ENCODE measurements at regions not wholly inside any gene's neighbourhood (a gene's known extent, or its start where the extent isn't known, plus 50 kb on each side); places are given as distances from the start of the nearest gene placed in this dataset.

DNA sequence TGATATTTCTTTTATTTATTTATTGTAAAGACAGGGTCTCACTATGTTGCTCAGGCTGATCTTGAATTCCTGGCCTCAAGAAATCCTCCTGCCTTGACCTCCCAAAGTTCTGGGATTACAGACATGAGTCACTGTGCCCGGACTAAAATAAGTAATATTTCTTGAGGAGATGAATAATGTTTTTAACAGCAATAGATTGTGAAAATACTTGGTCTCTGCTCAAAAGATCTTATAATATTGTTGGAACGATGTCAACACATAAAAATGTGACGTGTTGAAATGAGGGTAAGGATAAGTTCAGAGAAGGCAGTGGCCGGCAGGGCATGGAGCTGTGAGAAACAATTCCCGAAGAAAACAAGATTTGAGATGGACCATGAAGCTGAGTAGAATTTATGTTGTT lies 178.7 kb downstream of the GJA1 start:
- TF ChIP-seq, protein P1, sequence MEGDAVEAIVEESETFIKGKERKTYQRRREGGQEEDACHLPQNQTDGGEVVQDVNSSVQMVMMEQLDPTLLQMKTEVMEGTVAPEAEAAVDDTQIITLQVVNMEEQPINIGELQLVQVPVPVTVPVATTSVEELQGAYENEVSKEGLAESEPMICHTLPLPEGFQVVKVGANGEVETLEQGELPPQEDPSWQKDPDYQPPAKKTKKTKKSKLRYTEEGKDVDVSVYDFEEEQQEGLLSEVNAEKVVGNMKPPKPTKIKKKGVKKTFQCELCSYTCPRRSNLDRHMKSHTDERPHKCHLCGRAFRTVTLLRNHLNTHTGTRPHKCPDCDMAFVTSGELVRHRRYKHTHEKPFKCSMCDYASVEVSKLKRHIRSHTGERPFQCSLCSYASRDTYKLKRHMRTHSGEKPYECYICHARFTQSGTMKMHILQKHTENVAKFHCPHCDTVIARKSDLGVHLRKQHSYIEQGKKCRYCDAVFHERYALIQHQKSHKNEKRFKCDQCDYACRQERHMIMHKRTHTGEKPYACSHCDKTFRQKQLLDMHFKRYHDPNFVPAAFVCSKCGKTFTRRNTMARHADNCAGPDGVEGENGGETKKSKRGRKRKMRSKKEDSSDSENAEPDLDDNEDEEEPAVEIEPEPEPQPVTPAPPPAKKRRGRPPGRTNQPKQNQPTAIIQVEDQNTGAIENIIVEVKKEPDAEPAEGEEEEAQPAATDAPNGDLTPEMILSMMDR (IDR thresholded peaks at IDR 0.05; ENCODE audit: insufficient read depth, low read length), result no peak
- TF ChIP-seq POLR2AphosphoS5 (IDR thresholded peaks at IDR 0.05; ENCODE audit: low read depth), result no peak
